VCaP (cell line): ENCODE measurements at regions not wholly inside any gene's neighbourhood (a gene's known extent, or its start where the extent isn't known, plus 50 kb on each side); places are given as distances from the start of the nearest gene placed in this dataset.
A peak's percentile ranks its signal among the peaks of the same experiment; 100 is the strongest.

Source experiments
- H3K27ac ChIP-seq: fragments of 450-650 bp; 2 replicates; pipeline ENCODE4 v1.5.1; 2017
- TF ChIP-seq, protein P1 (sequence below): fragments of 450-650 bp; conservative IDR thresholded peaks from 2 replicates; pipeline ENCODE4 v1.5.1; 2017; ENCODE audit warnings: mild to moderate bottlenecking, moderate library complexity

GRCh38 chr4:38489011-38489861 is 174.8 kb upstream of the KLF3 start:
- TF ChIP-seq, protein P1, sequence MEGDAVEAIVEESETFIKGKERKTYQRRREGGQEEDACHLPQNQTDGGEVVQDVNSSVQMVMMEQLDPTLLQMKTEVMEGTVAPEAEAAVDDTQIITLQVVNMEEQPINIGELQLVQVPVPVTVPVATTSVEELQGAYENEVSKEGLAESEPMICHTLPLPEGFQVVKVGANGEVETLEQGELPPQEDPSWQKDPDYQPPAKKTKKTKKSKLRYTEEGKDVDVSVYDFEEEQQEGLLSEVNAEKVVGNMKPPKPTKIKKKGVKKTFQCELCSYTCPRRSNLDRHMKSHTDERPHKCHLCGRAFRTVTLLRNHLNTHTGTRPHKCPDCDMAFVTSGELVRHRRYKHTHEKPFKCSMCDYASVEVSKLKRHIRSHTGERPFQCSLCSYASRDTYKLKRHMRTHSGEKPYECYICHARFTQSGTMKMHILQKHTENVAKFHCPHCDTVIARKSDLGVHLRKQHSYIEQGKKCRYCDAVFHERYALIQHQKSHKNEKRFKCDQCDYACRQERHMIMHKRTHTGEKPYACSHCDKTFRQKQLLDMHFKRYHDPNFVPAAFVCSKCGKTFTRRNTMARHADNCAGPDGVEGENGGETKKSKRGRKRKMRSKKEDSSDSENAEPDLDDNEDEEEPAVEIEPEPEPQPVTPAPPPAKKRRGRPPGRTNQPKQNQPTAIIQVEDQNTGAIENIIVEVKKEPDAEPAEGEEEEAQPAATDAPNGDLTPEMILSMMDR = no peak
- H3K27ac ChIP-seq = peak overlapping the region; percentile 76

DNA sequence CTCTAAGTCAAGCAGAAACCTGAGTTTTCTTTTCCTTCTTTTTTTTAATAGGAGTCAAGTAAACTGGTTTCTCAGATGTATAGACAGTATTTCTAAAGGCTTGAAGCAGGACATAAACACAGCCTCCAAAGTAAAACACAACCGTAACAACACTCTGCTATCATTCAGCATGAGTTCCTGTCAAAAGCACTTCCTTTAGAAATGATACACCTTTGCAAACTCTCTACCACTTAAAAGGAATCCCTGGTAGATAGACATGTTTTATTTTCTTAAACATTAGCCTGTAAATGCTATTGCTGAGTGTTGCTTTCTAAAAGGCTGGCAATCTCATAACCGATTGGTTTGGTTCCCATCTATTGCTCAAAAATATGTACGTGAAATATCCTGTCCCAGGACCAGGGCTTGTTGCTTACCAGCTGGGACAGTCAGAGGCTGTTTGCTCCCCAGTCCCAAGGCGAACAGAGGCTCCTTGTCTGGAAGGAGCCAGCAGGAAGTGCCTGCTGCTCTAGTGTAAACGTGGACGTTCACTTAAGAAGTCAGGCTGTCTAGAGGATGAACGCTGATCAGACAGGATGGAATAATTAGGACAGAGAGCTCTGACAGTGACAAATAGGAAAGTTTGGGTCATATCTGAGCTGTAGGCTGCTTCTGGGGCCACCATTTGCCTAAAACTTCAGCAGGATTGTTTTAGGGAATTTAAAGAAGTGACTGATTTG is 173.9 kb upstream of the KLF3 start:
- peak overlapping the region; percentile 76 for H3K27ac ChIP-seq
- TF ChIP-seq, protein P1 = no peak

GRCh38 chr4:38490753-38491446 is 173.1 kb upstream of the KLF3 start:
- peak overlapping the region; percentile 76 for H3K27ac ChIP-seq

DNA sequence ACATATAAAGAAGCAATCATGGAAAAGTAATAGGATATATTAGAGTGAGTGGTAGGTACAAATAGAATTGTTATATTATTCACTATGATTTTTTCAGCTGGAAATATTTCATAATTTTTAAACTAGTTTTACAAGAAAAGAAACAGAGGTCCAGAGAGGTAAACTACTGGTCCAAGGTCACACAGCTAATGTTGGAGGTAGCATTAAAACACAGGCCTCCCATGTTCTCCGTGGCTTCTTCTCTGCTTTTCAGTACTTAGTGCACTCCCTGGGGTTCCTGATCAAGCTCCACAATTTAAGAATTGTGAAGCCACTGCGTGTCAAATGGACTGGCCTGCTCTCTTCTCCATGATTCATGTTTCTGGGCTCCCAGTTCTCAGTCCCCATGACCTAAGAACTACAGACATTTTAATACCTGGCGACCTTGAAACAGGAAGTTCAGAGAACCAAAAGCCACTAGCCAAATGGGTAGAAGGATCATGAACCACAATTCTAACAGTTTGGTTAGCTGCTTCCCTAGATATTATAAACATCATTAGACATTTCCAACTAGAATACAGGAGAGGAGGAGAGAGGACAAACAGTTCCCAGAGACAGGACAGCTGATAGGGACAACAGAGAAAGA is 172.0 kb upstream of the KLF3 start:
- H3K27ac ChIP-seq = no peak overlapping the region
- TF ChIP-seq, protein P1 = no peak

More at GRCh38 chr4:38490753-38491446, 173.1 kb upstream of the KLF3 start:
- TF ChIP-seq, protein P1 = no peak

GRCh38 chr4:38493066-38493465 is 170.9 kb upstream of the KLF3 start:
- no peak overlapping the region for H3K27ac ChIP-seq
- TF ChIP-seq, protein P1 = no peak

GRCh38 chr4:38495446-38495845 is 168.6 kb upstream of the KLF3 start:
- H3K27ac ChIP-seq = no peak overlapping the region
- TF ChIP-seq, protein P1 = no peak
